ENCODE measurements at regions not wholly inside any gene's neighbourhood (a gene's known extent, or its start where the extent isn't known, plus 50 kb on each side); places are given as distances from the start of the nearest gene placed in this dataset.

DNA sequence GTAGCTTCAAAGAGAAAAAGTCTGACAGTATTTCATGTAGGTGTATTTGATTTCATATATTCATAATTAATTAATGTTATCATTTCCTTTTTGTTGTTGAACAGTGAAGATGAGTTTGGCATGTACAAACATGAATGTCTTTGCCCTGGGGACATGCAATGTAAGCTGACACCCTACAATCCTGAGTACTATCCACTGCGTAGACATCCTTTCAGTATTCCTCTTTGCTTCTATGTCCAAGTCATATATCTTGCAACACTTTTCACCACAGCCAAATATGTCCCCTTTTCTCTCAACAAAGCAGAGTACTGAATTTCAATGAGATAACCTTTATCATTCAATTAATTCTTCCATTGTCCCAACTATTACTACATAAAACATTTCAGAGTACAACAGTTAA is 93.6 kb downstream of the GPR37 start:
- no peaks in the 10 kb centered on the region for H3K36me3 ChIP-seq (ENCODE audit: control insufficient read depth, insufficient read depth, low read length)

GRCh38 chr7:124667312-124668153 is 98.1 kb downstream of the GPR37 start:
- H3K4me1 ChIP-seq (ENCODE audit: control insufficient read depth, insufficient read depth, low read length) = no peaks in the 10 kb centered on the region
- H3K36me3 ChIP-seq (ENCODE audit: control insufficient read depth, insufficient read depth, low read length) = no peaks in the 10 kb centered on the region
- H3K4me3 ChIP-seq (ENCODE audit: low read length) = no peak overlapping the region
- no peaks in the 10 kb centered on the region for H3K27me3 ChIP-seq (ENCODE audit: control insufficient read depth, insufficient read depth, low read length)
- DNase-seq (ENCODE audit: low read depth, low spot score) = no peak
- WGBS (ENCODE audit: insufficient coverage, insufficient read length) = no CpG with 5 or more reads among the region's 9 CpGs
- no peaks in the 10 kb centered on the region for H3K9me3 ChIP-seq (ENCODE audit: control insufficient read depth, insufficient read depth, low read length)
- no peak overlapping the region for H3K27ac ChIP-seq (ENCODE audit: low read length)

More for the DNA sequence above, 93.6 kb downstream of the GPR37 start:
- no peaks in the 10 kb centered on the region for H3K4me1 ChIP-seq (ENCODE audit: control insufficient read depth, insufficient read depth, low read length)
- WGBS (ENCODE audit: insufficient coverage, insufficient read length) = no CpG with 5 or more reads among the region's 1 CpG
- H3K9me3 ChIP-seq (ENCODE audit: control insufficient read depth, insufficient read depth, low read length) = no peaks in the 10 kb centered on the region
- no peak for DNase-seq (ENCODE audit: low read depth, low spot score)
- H3K4me3 ChIP-seq (ENCODE audit: low read length) = no peak overlapping the region
- no peak overlapping the region for H3K27ac ChIP-seq (ENCODE audit: low read length)
- no peaks in the 10 kb centered on the region for H3K27me3 ChIP-seq (ENCODE audit: control insufficient read depth, insufficient read depth, low read length)

GRCh38 chr7:124662937-124663336 is 102.7 kb downstream of the GPR37 start:
- Histone ChIP-seq H3K36me3 (ENCODE audit: control insufficient read depth, insufficient read depth, low read length) (no peaks in the 10 kb centered on the region), H3K9me3 (ENCODE audit: control insufficient read depth, insufficient read depth, low read length) (no peaks in the 10 kb centered on the region), H3K27ac (ENCODE audit: low read length) (no peak overlapping the region), H3K4me3 (ENCODE audit: low read length) (no peak overlapping the region), H3K4me1 (ENCODE audit: control insufficient read depth, insufficient read depth, low read length) (no peaks in the 10 kb centered on the region), H3K27me3 (ENCODE audit: control insufficient read depth, insufficient read depth, low read length) (no peaks in the 10 kb centered on the region)
- DNase-seq (ENCODE audit: low read depth, low spot score) = no peak

DNA sequence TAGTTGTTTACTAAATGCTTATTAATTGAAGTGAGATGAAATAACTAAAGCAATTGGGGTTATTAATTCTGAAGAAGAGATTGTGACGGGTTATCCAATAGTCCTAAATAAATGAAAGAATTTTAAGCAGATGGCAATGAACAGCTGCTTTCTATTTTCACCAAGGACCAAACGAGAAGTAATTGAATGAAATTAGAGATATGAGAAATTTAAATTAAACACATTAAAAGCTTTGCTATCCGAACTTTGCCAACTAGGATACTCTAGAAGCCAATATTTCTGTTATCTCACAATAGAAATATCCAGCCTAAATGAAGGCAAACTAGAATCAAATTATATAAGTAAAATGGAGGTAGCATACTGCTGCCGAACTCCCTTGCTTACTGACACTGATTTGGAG is 103.2 kb downstream of the GPR37 start:
- no peak for DNase-seq (ENCODE audit: low read depth, low spot score)
- Histone ChIP-seq H3K36me3 (ENCODE audit: control insufficient read depth, insufficient read depth, low read length) (no peaks in the 10 kb centered on the region), H3K27ac (ENCODE audit: low read length) (no peak overlapping the region), H3K27me3 (ENCODE audit: control insufficient read depth, insufficient read depth, low read length) (no peaks in the 10 kb centered on the region), H3K9me3 (ENCODE audit: control insufficient read depth, insufficient read depth, low read length) (no peaks in the 10 kb centered on the region), H3K4me1 (ENCODE audit: control insufficient read depth, insufficient read depth, low read length) (no peaks in the 10 kb centered on the region), H3K4me3 (ENCODE audit: low read length) (no peak overlapping the region)
- no CpG with 5 or more reads among the region's 4 CpGs for WGBS (ENCODE audit: insufficient coverage, insufficient read length)

DNA sequence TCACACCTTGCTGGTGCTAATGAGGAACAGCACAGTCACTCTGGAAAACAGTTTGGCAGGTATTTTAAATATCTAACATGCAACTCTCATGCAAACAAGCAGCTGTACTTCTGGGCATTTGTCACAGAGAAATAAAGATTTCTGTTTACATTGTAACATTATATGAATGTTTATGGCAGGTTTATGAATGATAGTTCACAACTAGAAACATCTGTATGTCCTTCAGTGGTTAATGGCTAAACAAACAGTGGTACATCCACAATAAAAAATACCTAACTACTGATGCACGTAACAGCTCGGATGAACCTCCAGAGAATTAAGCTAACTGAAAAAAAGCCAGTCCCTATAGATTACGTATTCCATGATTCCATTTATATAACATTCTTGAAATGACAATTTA is 109.6 kb downstream of the GPR37 start:
- DNase-seq (ENCODE audit: low read depth, low spot score) = no peak
- Histone ChIP-seq H3K9me3 (ENCODE audit: control insufficient read depth, insufficient read depth, low read length) (no peaks in the 10 kb centered on the region), H3K4me1 (ENCODE audit: control insufficient read depth, insufficient read depth, low read length) (no peaks in the 10 kb centered on the region), H3K27me3 (ENCODE audit: control insufficient read depth, insufficient read depth, low read length) (no peaks in the 10 kb centered on the region), H3K36me3 (ENCODE audit: control insufficient read depth, insufficient read depth, low read length) (no peaks in the 10 kb centered on the region), H3K27ac (ENCODE audit: low read length) (no peak overlapping the region), H3K4me3 (ENCODE audit: low read length) (no peak overlapping the region)
- WGBS (ENCODE audit: insufficient coverage, insufficient read length) = no CpG with 5 or more reads among the region's 3 CpGs

GRCh38 chr7:124652237-124652636 is 113.4 kb downstream of the GPR37 start:
- Histone ChIP-seq H3K27me3 (ENCODE audit: control insufficient read depth, insufficient read depth, low read length) (no peaks in the 10 kb centered on the region), H3K27ac (ENCODE audit: low read length) (no peak overlapping the region), H3K4me3 (ENCODE audit: low read length) (no peak overlapping the region), H3K36me3 (ENCODE audit: control insufficient read depth, insufficient read depth, low read length) (no peaks in the 10 kb centered on the region), H3K9me3 (ENCODE audit: control insufficient read depth, insufficient read depth, low read length) (no peaks in the 10 kb centered on the region), H3K4me1 (ENCODE audit: control insufficient read depth, insufficient read depth, low read length) (no peaks in the 10 kb centered on the region)
- no CpG with 5 or more reads among the region's 1 CpG for WGBS (ENCODE audit: insufficient coverage, insufficient read length)
- no peak for DNase-seq (ENCODE audit: low read depth, low spot score)

DNA sequence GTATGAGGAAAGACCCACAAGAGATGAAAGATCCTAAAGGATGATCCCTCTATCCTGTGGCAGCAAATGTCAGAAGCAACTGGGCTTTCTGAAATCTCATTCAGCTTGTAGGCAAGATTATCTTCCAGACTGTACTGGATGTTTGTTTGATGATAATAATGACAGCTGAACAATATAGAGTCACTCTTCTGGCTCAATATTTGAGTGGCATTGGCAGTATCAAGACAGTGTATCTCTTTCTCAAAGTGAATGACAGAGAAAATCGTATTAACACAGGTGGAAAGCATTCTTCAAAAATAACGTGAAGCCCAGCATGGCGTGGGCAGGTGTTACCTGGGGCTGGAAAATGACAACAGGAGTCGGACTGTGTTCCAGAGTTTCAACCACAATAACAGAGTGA is 114.5 kb downstream of the GPR37 start:
- no peak for DNase-seq (ENCODE audit: low read depth, low spot score)
- H3K4me3 ChIP-seq (ENCODE audit: low read length) = no peak overlapping the region
- WGBS (ENCODE audit: insufficient coverage, insufficient read length) = no CpG with 5 or more reads among the region's 4 CpGs

GRCh38 chr7:124649397-124650014 is 116.1 kb downstream of the GPR37 start:
- Histone ChIP-seq H3K36me3 (ENCODE audit: control insufficient read depth, insufficient read depth, low read length) (no peaks in the 10 kb centered on the region), H3K27me3 (ENCODE audit: control insufficient read depth, insufficient read depth, low read length) (no peaks in the 10 kb centered on the region), H3K4me3 (ENCODE audit: low read length) (no peak overlapping the region), H3K27ac (ENCODE audit: low read length) (no peak overlapping the region), H3K4me1 (ENCODE audit: control insufficient read depth, insufficient read depth, low read length) (no peaks in the 10 kb centered on the region), H3K9me3 (ENCODE audit: control insufficient read depth, insufficient read depth, low read length) (no peaks in the 10 kb centered on the region)
- WGBS (ENCODE audit: insufficient coverage, insufficient read length) = no CpG with 5 or more reads among the region's 4 CpGs
- DNase-seq (ENCODE audit: low read depth, low spot score) = no peak

More for the DNA sequence above, 114.5 kb downstream of the GPR37 start:
- no peak overlapping the region for H3K27ac ChIP-seq (ENCODE audit: low read length)
- H3K9me3 ChIP-seq (ENCODE audit: control insufficient read depth, insufficient read depth, low read length) = no peaks in the 10 kb centered on the region
- no peaks in the 10 kb centered on the region for H3K4me1 ChIP-seq (ENCODE audit: control insufficient read depth, insufficient read depth, low read length)
- no peaks in the 10 kb centered on the region for H3K36me3 ChIP-seq (ENCODE audit: control insufficient read depth, insufficient read depth, low read length)
- no peaks in the 10 kb centered on the region for H3K27me3 ChIP-seq (ENCODE audit: control insufficient read depth, insufficient read depth, low read length)

- no peaks in the 10 kb centered on the region for H3K36me3 ChIP-seq (ENCODE audit: control insufficient read depth, insufficient read depth, low read length)
- DNase-seq (ENCODE audit: low read depth, low spot score) = no peak
- no peak overlapping the region for H3K4me3 ChIP-seq (ENCODE audit: low read length)
- H3K9me3 ChIP-seq (ENCODE audit: control insufficient read depth, insufficient read depth, low read length) = no peaks in the 10 kb centered on the region
- no peaks in the 10 kb centered on the region for H3K27me3 ChIP-seq (ENCODE audit: control insufficient read depth, insufficient read depth, low read length)
- H3K4me1 ChIP-seq (ENCODE audit: control insufficient read depth, insufficient read depth, low read length) = no peaks in the 10 kb centered on the region
- no peak overlapping the region for H3K27ac ChIP-seq (ENCODE audit: low read length)
These were observed 117.8 kb downstream of the GPR37 start for GRCh38 chr7:124647630-124648306.

DNA sequence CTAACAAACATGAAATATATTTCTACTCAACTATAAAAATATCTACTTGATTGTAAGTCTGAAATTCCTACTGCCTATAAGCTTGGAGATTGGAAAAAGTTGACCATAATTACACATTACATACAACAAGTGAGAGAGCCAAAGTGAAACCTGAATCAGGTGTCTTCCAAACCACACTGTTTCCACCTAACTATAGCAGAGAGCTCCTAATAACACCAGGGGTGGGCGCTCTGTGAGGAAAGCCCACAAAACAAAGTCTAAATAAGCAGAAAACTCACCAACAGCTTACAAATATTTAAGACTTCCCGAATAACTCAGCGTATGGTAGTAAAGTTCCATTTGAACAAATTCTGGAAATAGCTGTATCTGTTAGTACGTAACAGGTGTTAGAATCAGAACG is 119.9 kb downstream of the GPR37 start:
- Histone ChIP-seq H3K27me3 (ENCODE audit: control insufficient read depth, insufficient read depth, low read length) (no peaks in the 10 kb centered on the region), H3K4me1 (ENCODE audit: control insufficient read depth, insufficient read depth, low read length) (no peaks in the 10 kb centered on the region), H3K36me3 (ENCODE audit: control insufficient read depth, insufficient read depth, low read length) (no peaks in the 10 kb centered on the region), H3K27ac (ENCODE audit: low read length) (no peak overlapping the region), H3K9me3 (ENCODE audit: control insufficient read depth, insufficient read depth, low read length) (no peaks in the 10 kb centered on the region), H3K4me3 (ENCODE audit: low read length) (no peak overlapping the region)
- no CpG with 5 or more reads among the region's 5 CpGs for WGBS (ENCODE audit: insufficient coverage, insufficient read length)
- DNase-seq (ENCODE audit: low read depth, low spot score) = no peak
